Keratinocyte (primary cell): ENCODE measurements at regions not wholly inside any gene's neighbourhood (a gene's known extent, or its start where the extent isn't known, plus 50 kb on each side); places are given as distances from the start of the nearest gene placed in this dataset.

ENCODE experiments used
- DNase-seq: peaks from one replicate; pipeline ENCODE4 v3.0.0-alpha.2; 2011; ENCODE audit warnings: low read depth, missing footprints, low spot score
- FAIRE-seq: peaks from 2 replicates; lab custom pipeline; 2011; peaks lifted over from hg19 to GRCh38; lab: Jason Lieb, UNC
- H2AFZ ChIP-seq: 2 replicates; pipeline ENCODE4 v1.6.0; 2012; ENCODE audit warnings: low read length, control low read depth, inconsistent platforms; ENCODE audit not compliant: control insufficient read depth
- H3K27ac ChIP-seq: 2 replicates; pipeline ENCODE4 v1.5.1; 2011; ENCODE audit warnings: low read length; ENCODE audit not compliant: control insufficient read depth, insufficient read depth
- H3K27me3 ChIP-seq: 3 replicates; pipeline ENCODE4 v1.6.0; 2011; ENCODE audit warnings: low read length; ENCODE audit not compliant: control insufficient read depth, insufficient read depth; ENCODE audit errors: extremely low read depth
- H3K36me3 ChIP-seq, 2 experiments: 2 replicates in 1 of 2; 3 replicates in 1 of 2; pipeline ENCODE4 v1.5.1; 2011; ENCODE audit warnings: low read length in 2 of 2, mild to moderate bottlenecking in 1 of 2; ENCODE audit not compliant: control insufficient read depth in 2 of 2, insufficient read depth in 2 of 2; ENCODE audit errors: extremely low read depth in 1 of 2
- H3K4me1 ChIP-seq: 3 replicates; pipeline ENCODE4 v1.5.1; 2011; ENCODE audit warnings: low read length; ENCODE audit not compliant: control insufficient read depth, insufficient read depth; ENCODE audit errors: extremely low read depth
- H3K4me2 ChIP-seq: 3 replicates; pipeline ENCODE4 v1.6.0; 2011; ENCODE audit warnings: low read depth, low read length; ENCODE audit not compliant: control insufficient read depth, insufficient read depth; ENCODE audit errors: extremely low read depth
- H3K4me3 ChIP-seq, 3 experiments: fragments of 200-600 bp in 1 of 3; sonication (generic) in 1 of 3; 2 replicates in 2 of 3; 3 replicates in 1 of 3; pipeline ENCODE4 v1.5.1; 2011 to 2016; ENCODE audit warnings: low read length in 3 of 3, mild to moderate bottlenecking in 3 of 3, control low read depth in 2 of 3, inconsistent platforms in 1 of 3, low read depth in 1 of 3, mixed read lengths in 1 of 3, mixed run types in 1 of 3, moderate library complexity in 1 of 3; ENCODE audit not compliant: control insufficient read depth in 2 of 3, insufficient read depth in 2 of 3; ENCODE audit errors: extremely low read depth in 1 of 3
- H3K79me2 ChIP-seq: 2 replicates; pipeline ENCODE4 v1.6.0; 2012; ENCODE audit warnings: low read length; ENCODE audit not compliant: control insufficient read depth, insufficient read depth
- H3K9ac ChIP-seq: 3 replicates; pipeline ENCODE4 v1.6.0; 2011; ENCODE audit warnings: low read length; ENCODE audit not compliant: control insufficient read depth, insufficient read depth; ENCODE audit errors: extremely low read depth
- H3K9me1 ChIP-seq: 3 replicates; pipeline ENCODE4 v1.6.0; 2011; ENCODE audit warnings: low read length; ENCODE audit not compliant: control insufficient read depth, insufficient read depth; ENCODE audit errors: extremely low read depth
- H3K9me3 ChIP-seq: 2 replicates; pipeline ENCODE4 v1.5.1; 2012; ENCODE audit warnings: low read depth, low read length; ENCODE audit not compliant: control insufficient read depth
- H4K20me1 ChIP-seq: 3 replicates; pipeline ENCODE4 v1.6.0; 2011; ENCODE audit warnings: low read length; ENCODE audit not compliant: control insufficient read depth, insufficient read depth; ENCODE audit errors: extremely low read depth
- CTCF ChIP-seq, 3 experiments: IDR thresholded peaks in 1 of 3; conservative IDR thresholded peaks in 1 of 3; optimal IDR thresholded peaks in 1 of 3; 2 replicates in 2 of 3; 3 replicates in 1 of 3; pipeline versions ENCODE3 to v1.5.1; 2011; ENCODE audit warnings: low read length in 3 of 3, mild to moderate bottlenecking in 3 of 3, moderate library complexity in 2 of 3, control low read depth in 1 of 3, inconsistent platforms in 1 of 3; ENCODE audit not compliant: insufficient read depth in 2 of 3; ENCODE audit errors: extremely low read depth in 1 of 3
- EZH2 ChIP-seq: IDR thresholded peaks from one replicate; pipeline ENCODE4 v1.6.1; 2012; ENCODE audit warnings: inconsistent platforms, mild to moderate bottlenecking, low read length, moderate library complexity
- dilution Hi-C: fragments of 300-500 bp; cut with MboI; formaldehyde crosslinking; loops from one replicate; pipeline ENCODE4 v1.7.0; 2020; ENCODE audit warnings: low sequenced_read_pairs; ENCODE audit not compliant: extremely low pct_ligation_motif_present

DNA sequence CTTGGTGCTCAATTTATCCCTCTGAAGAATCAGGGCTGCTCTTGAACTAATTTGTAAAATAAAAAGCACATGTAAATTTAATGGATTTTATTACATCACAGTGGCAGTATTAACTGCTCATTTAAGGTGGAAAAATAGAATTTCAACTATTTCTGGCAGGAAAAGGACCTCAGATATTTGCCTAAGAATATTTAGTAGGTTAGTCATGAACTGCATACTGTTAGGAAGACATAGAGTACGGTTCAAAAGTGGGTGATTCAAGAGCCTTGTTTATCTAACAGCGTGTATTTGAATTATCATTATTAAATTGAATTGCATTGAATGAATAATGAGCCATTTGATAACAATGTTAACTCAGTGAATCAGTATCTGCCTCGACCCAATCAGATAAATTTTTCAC lies 248.8 kb upstream of the PBX1 start:
- no peak overlapping the region for H3K27ac ChIP-seq
- TF ChIP-seq CTCF (optimal IDR thresholded peaks at IDR 0.05 in 1 of 3, IDR thresholded peaks at IDR 0.05 in 1 of 3, conservative IDR thresholded peaks at IDR 0.05 in 1 of 3; ENCODE audit: extremely low read depth in 1 of 3, insufficient read depth in 2 of 3, low read length in 3 of 3) (no peak), EZH2 (no peak)

DNA sequence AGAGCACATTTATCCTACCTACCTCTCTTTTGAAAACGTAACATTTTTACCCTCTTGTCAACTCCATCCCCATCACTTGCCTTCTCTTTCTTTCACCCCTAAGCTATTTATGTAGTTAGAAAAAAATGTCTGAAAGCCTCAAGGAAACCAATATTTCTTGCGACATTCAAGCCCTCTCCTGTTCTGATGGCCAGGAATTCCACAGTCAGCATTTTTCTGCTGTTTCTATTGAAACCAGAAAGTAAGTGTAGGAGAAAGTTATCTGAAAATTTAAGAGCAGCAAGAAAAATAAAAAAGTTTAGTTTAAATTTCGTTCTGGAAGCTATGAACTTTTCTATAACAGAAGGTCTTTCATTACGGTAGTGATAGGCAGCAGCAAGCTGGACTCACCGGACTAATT lies 247.6 kb upstream of the PBX1 start:
- H2AFZ ChIP-seq, result no peak overlapping the region
- dilution Hi-C loops, result no loop called here
- no peaks in the 10 kb centered on the region for H3K36me3 ChIP-seq
- FAIRE-seq, result no peak
- DNase-seq, result no peak
- no peaks in the 10 kb centered on the region for H3K4me1 ChIP-seq
- no peaks in the 10 kb centered on the region for H4K20me1 ChIP-seq
- no peak overlapping the region for H3K4me2 ChIP-seq
- H3K27me3 ChIP-seq, result no peaks in the 10 kb centered on the region
- H3K9ac ChIP-seq, result no peak overlapping the region
- TF ChIP-seq CTCF (optimal IDR thresholded peaks at IDR 0.05 in 1 of 3, IDR thresholded peaks at IDR 0.05 in 1 of 3, conservative IDR thresholded peaks at IDR 0.05 in 1 of 3; ENCODE audit: extremely low read depth in 1 of 3, insufficient read depth in 2 of 3, low read length in 3 of 3) (no peak), EZH2 (no peak)
- no peaks in the 10 kb centered on the region for H3K9me1 ChIP-seq
- no peak overlapping the region for H3K4me3 ChIP-seq
- H3K9me3 ChIP-seq, result no peaks in the 10 kb centered on the region
- no peaks in the 10 kb centered on the region for H3K79me2 ChIP-seq
- H3K27ac ChIP-seq, result no peak overlapping the region

More for the DNA sequence above, 248.8 kb upstream of the PBX1 start:
- Histone ChIP-seq H2AFZ (no peak overlapping the region), H3K36me3 (no peaks in the 10 kb centered on the region), H3K27me3 (no peaks in the 10 kb centered on the region), H3K79me2 (no peaks in the 10 kb centered on the region), H3K9me3 (no peaks in the 10 kb centered on the region), H3K4me1 (no peaks in the 10 kb centered on the region), H3K9me1 (no peaks in the 10 kb centered on the region), H3K9ac (no peak overlapping the region), H4K20me1 (no peaks in the 10 kb centered on the region), H3K4me3 (no peak overlapping the region), H3K4me2 (no peak overlapping the region)
- DNase-seq (no peak), FAIRE-seq (no peak)
- dilution Hi-C loops, result no loop called here
